ENCODE measurements at regions not wholly inside any gene's neighbourhood (a gene's known extent, or its start where the extent isn't known, plus 50 kb on each side); places are given as distances from the start of the nearest gene placed in this dataset.

DNA sequence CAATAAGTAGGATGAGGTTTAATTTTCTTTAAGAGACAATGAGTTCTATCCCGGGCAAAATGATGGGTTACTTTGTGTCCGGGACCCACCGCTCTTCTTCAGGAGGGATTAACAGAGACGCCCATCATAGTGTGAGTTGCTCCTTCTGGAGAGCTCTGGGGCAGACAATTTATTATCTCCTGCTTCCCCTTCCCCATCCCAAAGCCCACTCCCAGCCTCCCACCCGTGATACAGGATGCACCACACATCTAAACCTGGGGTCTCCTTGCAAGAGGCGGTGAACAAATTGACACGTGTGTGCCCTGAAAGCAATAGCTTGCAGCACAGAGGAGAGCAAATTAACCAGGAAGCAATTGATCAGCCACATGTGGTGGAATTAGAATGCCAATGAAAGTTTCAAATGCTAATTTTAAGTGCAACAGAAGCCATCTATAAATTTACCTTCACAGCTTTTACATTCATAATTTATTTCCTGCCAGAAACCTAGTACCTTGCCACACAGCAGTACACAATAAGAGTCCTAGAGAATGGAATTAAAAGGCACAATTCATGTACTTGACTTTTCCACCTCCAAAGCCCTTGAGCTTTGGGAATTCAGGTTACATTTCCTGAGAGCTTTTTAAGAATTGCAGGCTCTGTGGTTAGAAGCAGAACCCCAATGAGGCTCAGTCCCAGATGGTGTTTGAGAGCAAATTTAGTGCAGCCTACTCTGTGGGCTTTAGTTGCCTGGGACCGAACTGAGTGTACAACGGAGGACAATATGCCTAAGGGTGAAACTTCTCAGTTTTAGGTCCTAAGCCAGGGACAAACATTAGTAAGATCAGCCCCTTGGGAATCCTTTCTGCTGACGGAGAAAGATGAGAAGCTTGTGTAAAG is 399.6 kb downstream of the MED10 start:
- no peak overlapping the region for H3K4me3 ChIP-seq (ENCODE audit: low read depth, low read length)
- in situ Hi-C loops (cut with HindIII; ENCODE audit: low pct_ligation_motif_present, low sequenced_read_pairs): no loop called here

DNA sequence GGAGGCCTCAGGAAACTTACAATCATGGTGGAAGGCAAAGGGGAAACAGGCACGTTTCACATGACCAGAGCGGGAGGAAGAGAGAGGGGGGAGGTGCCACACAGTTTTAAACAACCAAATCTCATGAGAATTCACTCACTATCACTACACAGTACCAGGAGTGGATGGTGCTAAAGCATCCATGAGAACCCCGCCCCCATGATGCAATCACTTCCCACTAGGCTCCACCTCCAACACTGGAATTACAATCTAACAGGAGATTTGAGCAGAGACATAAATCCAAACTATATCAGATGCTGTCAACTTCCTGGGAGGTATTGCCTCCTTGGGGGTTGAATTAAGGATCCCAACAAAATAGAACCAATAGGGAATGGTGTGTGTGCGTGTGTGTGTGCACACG is 407.1 kb downstream of the MED10 start:
- in situ Hi-C loops (cut with HindIII; ENCODE audit: low pct_ligation_motif_present, low sequenced_read_pairs): no loop called here
- no peak overlapping the region for H3K4me3 ChIP-seq (ENCODE audit: low read depth, low read length)
- TF ChIP-seq, protein P1, sequence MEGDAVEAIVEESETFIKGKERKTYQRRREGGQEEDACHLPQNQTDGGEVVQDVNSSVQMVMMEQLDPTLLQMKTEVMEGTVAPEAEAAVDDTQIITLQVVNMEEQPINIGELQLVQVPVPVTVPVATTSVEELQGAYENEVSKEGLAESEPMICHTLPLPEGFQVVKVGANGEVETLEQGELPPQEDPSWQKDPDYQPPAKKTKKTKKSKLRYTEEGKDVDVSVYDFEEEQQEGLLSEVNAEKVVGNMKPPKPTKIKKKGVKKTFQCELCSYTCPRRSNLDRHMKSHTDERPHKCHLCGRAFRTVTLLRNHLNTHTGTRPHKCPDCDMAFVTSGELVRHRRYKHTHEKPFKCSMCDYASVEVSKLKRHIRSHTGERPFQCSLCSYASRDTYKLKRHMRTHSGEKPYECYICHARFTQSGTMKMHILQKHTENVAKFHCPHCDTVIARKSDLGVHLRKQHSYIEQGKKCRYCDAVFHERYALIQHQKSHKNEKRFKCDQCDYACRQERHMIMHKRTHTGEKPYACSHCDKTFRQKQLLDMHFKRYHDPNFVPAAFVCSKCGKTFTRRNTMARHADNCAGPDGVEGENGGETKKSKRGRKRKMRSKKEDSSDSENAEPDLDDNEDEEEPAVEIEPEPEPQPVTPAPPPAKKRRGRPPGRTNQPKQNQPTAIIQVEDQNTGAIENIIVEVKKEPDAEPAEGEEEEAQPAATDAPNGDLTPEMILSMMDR (IDR thresholded peaks at IDR 0.05; ENCODE audit: low read depth, low read length, missing control alignments): no peak
- no peaks in the 10 kb centered on the region for H3K27me3 ChIP-seq (replicated peaks)
- no peak for DNase-seq
- no peaks in the 10 kb centered on the region for H3K36me3 ChIP-seq (replicated peaks)
- H3K27ac ChIP-seq: no peak overlapping the region

More for the DNA sequence above, 399.6 kb downstream of the MED10 start:
- DNase-seq: no peak
- Histone ChIP-seq H3K27me3 (replicated peaks) (no peaks in the 10 kb centered on the region), H3K27ac (no peak overlapping the region), H3K36me3 (replicated peaks) (no peaks in the 10 kb centered on the region)
- TF ChIP-seq, protein P1 (IDR thresholded peaks at IDR 0.05; ENCODE audit: low read depth, low read length, missing control alignments): no peak

DNA sequence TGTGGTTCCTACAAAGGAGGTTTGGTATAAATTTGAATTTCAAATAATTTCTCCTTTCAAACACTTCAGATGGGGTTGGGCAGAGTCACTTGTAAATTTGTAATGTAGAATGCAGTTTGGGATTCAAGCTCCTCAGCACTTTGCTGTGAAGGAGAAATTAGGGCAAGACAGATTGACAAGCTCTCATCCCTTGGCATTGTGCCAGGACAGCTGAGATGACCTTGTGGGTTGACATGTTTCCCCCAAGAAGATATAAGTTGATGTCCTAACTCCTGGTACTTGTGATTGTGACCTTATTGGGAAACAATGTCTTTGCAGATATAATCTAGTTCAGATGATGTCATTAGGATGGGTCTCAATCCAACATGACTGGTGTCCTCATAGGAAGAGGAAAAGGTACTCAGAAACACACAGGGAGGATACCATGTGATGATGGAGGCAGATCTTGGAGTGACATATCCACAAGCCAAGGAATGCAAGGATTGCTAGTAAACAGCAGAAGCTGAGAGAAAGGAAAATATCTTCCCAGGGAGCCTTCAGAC is 408.3 kb downstream of the MED10 start:
- DNase-seq: no peak
- no peak overlapping the region for H3K27ac ChIP-seq
- no peaks in the 10 kb centered on the region for H3K36me3 ChIP-seq (replicated peaks)
- in situ Hi-C loops (cut with HindIII; ENCODE audit: low pct_ligation_motif_present, low sequenced_read_pairs): no loop called here
- H3K4me3 ChIP-seq (ENCODE audit: low read depth, low read length): no peak overlapping the region
- TF ChIP-seq, protein P1 (IDR thresholded peaks at IDR 0.05; ENCODE audit: low read depth, low read length, missing control alignments): no peak
- H3K27me3 ChIP-seq (replicated peaks): no peaks in the 10 kb centered on the region

DNA sequence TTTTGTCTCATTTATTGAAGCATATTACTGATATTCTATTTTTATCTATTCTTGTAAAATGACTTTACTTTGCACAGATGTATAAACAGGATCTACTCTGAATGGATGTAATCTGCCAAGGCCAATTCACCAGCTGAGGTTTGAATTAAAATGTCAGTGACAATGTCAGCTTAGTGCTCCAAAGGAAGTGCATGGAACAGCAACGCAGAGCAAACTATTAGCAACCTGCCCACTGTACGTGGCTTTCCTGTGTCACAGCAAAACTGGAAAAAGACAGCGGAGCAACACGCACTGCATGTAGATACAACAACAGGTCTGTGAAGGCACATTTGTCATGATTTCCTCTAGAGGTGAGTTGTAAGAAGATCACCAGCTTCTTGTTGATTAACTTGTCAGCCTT is 409.4 kb downstream of the MED10 start:
- in situ Hi-C loops (cut with HindIII; ENCODE audit: low pct_ligation_motif_present, low sequenced_read_pairs): no loop called here
- Histone ChIP-seq H3K27me3 (replicated peaks) (no peaks in the 10 kb centered on the region), H3K4me3 (ENCODE audit: low read depth, low read length) (no peak overlapping the region), H3K27ac (no peak overlapping the region), H3K36me3 (replicated peaks) (no peaks in the 10 kb centered on the region)
- no peak for DNase-seq
- TF ChIP-seq, protein P1 (IDR thresholded peaks at IDR 0.05; ENCODE audit: low read depth, low read length, missing control alignments): no peak

DNA sequence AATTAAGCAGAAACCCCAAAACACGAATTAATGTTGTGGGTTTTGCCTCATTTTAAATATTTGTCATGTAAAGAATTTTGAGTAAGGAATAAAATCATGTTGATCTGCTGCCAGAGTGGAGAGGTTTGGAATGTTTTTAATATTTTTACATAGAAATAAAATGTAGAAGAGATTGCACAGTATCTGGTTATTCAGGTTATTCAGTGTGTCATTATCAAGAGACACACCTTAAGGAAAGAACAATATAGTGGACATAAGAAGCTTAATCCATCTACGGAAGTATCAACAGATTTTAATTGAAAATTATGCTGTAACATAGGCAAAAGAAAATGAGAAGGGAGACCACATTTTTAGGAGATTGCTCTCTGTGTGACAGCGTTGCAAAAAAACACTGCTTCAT is 410.4 kb downstream of the MED10 start:
- Histone ChIP-seq H3K4me3 (ENCODE audit: low read depth, low read length) (no peak overlapping the region), H3K27me3 (replicated peaks) (no peaks in the 10 kb centered on the region), H3K36me3 (replicated peaks) (no peaks in the 10 kb centered on the region), H3K27ac (no peak overlapping the region)
- no peak for DNase-seq
- TF ChIP-seq, protein P1 (IDR thresholded peaks at IDR 0.05; ENCODE audit: low read depth, low read length, missing control alignments): no peak
- in situ Hi-C loops (cut with HindIII; ENCODE audit: low pct_ligation_motif_present, low sequenced_read_pairs): no loop called here
